NCI-H460 (cell line): ENCODE measurements at regions not wholly inside any gene's neighbourhood (a gene's known extent, or its start where the extent isn't known, plus 50 kb on each side); places are given as distances from the start of the nearest gene placed in this dataset.

Source experiments
- DNase-seq: peaks from one replicate; pipeline ENCODE4 v3.0.0-alpha.2; 2016; ENCODE audit warnings: low read depth; ENCODE audit errors: extremely low read depth

DNA sequence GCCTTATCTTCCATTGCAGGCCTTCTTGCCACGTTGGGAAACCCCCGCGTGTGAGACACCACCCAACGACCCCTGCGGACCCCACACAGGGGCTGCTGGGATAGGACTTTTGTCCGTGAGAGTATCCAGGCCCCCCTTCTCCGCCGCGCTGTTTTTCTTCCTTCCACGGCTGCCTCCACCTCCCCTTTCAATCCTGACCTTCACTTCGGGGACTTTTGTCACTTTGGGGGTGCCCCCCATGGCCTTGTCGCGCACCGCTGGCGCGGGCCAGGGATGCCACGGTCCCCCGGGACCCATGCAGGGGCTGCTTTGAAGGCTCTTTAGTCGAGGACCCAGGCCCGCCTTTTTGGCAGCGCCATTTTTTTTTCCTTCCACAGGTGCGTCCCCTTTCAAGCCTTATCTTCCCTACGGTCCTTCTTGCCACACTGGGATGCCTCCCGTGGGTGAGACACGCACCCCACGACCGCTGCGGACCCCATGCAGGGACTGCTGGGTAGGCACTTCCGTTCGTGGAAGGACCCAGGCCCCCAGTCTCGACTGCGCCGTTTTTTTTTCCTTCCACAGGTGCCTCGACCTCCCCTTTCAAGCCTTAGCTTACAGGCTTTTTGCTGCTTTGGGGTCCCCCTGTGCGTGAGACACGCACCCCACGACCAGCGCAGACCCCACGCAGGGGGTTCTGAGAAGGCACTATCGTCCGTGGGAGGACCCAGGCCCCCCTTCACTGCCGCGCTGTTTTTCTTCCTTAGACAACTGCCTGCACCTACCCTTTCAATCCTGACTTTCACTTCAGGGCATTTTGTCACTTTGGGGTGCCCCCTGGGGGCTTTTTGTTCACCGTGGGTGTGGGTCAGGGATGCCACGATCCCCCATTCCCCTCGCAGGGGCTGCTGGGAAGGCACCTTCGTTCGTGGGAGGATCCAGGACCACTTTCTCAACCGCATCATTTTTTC, 267.4 kb downstream of the ALG10 start:
- DNase-seq, result no peak

DNA sequence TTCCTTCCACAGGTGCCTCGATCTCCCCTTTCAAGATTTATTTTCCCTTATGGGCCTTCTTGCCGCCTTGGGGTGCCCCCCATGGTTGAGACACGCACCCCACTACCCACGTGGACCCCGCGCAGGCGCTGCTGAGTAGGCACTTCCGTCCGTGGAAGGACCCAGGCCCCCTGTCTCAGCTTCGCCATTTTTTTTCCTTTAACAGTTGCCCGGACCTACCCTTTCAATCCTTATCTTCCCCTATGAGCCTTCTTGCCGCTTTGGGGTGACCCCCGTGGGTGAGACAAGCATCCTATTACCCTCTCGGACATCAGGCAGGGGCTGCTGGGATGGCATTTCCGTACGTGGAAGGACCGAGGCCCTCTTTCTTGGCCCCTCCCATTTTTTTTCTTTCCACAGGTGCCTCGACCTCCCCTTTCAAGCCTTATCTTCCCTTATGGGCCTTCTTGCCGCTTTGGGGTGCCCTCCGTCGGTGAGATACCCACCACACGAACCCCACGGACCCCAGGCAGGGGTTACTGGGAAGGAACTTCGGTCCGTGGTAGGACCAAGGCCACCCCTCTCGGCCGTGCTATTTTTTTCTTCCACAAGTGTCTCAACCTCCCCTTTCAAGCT, 268.2 kb downstream of the ALG10 start:
- no peak for DNase-seq

DNA sequence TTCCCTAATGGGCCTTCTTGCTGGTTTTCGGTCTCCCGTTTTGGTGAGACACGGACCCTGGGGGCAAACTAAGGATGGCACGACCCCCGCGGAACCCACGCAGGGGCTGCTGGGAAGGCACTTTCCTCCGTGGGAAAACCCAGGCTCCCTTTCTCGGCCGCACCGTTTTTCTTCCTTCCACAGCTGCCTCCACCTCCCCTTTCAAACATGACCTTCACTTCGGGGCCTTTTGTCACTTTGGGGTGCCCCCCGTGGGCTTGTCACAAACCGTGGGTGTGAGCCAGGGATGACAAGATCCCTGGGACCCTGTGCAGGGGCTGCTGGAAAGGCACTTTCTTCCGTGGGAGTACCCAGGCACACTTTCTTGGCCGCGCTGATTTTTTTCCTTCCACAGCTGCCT, 268.7 kb downstream of the ALG10 start:
- DNase-seq, result no peak

DNA sequence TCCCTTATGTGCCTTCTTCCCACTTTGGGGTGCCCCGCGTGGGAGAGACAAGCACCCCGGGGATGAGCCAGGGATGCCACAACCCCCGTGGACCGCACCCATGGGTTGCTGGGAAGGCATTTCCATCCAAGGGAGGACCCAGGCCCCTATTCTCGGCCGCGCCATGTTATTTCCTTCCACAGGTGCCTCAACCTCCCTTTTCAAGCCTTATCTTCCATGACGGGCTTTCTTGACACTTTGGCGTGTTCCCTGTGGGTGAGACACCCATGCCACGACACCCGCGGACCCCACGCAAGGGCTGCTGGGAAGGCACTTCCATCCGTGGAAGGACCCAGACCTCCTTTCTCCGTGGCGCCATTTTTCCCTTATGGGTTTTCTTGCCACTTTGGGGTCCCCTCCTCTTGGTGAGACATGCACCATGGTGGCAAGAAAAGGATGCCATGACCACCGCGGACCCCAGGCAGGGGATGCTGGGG, 269.2 kb downstream of the ALG10 start:
- no peak for DNase-seq

DNA sequence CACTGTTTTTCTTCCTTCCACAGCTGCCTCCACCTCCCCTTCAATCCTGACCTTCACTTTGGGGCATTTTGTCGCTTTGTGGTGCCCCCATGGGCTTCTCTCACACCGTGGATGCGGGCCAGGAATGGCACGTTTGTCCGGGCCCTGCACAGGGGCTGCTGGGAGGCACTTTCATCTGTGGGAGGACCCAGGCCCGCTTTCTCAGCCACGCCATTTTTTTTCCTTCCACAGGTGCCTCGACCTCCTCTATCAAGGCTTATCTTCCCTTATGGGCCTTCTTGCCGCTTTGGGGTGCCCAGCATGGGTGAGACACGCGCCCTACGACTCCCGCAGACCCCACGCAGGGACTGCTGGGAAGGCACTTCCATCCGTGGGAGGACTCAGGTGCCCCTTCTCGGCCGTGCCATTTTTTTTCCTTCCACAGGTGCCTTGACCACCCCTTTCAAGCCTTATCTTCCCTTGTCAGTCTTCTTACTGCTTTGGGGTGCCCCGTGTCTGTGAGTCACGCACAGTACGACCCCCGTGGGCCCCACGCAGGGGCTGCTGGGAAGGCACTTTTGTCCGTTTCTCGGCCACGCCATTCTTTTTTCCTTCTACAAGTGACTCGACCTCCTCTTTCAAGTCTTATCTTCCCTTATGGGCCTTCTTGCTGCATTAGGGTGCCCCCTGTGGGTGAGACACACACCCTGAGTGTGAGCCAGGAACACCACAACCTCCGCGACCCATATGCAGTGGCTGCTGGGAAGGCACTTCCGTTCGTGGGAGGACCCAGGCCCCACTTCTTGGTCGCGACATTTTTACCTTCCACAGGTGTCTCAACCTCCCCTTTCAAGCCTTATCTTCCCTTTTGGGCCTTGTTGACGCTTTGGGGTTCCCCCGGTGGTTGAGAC, 270.7 kb downstream of the ALG10 start:
- no peak for DNase-seq

DNA sequence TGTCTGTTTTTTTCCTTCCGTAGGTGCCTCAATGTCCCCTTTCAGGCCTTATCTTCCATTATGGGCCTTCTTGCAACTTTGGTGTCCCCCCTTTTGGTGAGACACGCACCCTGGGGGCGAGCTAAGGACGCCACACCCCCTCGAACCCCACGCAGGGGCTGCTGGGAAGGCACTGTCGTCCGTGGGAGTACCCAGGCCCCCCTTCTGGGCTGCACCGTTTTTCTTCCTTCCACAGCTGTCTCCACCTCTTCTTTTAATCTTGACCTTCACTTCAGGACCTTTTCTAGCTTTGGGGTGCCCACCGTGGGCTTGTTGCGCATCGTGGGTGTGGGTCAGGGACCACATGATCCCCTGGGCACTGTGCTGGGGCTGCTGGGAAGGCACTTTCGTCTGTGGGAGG, 271.8 kb downstream of the ALG10 start:
- no peak for DNase-seq

DNA sequence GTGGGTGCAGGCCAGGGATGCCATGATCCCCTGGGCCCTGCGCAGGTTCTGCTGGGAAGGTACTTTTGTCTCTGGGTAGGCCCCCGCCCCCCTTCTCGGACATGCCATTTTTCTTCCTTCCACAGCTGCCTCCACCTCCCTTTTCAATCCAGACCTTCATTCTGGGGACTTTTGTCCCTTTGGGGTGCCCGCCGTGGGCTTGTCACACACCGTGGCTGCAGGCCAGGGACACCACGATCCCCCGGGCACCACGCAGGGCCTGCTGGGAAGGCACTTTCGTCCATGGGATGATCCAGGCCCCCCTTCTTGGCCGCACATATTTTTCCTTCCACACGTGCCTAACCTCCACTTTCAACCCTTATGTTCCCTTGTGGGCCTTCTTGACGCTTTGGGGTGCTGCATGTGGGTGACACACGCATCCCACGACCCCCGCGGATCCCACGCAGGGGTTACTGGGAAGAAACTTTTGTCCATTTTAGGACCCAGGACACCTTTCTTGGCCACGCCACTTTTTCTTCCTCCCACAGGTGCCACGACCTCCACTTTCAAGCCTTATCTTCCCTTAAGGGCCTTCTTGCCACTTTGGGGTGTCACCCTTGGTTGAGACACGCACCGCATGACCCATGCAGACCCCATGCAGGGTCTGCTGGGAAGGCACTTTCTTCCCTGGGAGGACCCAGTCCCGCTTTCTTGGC, 272.5 kb downstream of the ALG10 start:
- no peak for DNase-seq

DNA sequence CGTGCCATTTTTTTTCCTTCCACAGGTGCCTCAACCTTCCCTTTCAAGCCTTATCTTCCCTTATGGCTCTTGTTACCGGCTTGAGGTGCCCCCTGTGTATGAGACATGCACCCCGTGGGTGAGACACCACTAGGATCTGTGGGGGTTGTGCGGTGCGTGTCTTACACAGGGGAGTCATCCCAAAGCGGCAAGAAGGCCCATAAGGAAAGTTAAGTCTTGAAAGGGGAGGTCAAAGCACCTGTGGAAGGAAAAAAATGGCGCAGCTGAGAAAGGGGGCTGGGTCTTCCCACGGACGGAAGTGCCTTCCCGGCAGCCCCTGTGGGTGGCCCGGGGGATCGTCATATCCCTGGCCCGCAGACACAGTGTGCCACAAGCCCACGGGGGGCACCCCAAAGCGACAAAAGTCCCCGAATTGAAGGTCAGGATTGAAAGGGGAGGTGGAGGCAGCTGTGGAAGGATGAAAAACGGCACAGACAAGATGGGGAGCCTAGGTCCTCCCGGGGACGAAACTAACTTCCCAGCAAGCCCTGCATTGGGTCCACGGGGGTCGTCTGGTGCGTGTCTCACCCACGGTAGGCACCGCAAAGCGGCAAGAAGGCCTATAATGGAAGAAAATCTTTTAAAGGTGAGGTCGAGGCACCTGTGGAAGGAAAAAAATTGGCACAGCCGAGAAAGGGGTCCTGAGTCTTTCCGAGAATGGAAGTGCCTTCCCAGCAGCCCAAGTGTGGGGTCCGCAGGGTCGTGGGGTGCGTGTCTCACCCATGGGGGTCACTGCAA, 273.3 kb downstream of the ALG10 start:
- DNase-seq, result no peak

DNA sequence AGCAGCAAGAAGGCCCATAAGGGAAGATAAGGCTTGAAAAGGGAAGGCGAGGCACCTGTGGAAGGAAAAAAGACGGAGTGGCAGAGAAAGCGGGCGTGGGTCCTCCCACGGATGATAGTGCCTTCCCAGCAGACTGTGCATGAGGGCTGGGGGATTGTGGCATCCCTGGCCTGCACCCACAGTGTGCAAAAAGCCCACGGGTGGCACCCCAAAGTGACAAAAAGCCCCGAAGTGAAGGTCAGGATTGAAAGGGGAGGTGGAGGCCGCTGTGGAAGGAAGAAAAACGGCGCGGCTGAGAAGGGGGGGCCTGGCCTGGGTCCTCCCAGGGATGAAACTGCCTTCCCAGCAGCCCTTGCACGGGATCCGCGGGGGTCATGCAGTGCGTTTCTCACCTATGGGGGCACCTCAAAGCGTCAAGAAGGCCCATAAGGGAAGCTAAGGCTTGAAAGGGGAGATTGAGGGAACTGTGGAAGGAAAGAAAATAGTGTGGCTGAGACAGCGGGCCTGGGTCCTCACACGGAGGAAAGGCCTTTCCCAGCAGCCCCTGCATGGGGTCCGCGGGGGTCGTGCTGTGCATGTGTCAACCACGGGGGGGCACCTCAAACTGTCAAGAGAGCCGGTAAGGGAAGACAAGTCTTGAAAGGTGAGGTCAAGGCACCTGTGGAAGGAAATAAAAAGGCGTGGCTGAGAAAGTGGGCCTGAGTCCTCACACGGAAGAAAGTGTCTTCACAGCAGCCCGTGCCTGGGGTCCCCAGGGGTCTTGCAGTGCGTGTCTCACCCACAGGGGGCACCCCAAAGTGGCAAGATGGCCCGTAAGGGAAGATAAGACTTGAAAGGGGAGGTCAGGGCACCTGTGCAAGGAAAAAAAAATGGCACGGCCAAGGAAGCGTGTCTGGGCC, 274.1 kb downstream of the ALG10 start:
- DNase-seq, result no peak

DNA sequence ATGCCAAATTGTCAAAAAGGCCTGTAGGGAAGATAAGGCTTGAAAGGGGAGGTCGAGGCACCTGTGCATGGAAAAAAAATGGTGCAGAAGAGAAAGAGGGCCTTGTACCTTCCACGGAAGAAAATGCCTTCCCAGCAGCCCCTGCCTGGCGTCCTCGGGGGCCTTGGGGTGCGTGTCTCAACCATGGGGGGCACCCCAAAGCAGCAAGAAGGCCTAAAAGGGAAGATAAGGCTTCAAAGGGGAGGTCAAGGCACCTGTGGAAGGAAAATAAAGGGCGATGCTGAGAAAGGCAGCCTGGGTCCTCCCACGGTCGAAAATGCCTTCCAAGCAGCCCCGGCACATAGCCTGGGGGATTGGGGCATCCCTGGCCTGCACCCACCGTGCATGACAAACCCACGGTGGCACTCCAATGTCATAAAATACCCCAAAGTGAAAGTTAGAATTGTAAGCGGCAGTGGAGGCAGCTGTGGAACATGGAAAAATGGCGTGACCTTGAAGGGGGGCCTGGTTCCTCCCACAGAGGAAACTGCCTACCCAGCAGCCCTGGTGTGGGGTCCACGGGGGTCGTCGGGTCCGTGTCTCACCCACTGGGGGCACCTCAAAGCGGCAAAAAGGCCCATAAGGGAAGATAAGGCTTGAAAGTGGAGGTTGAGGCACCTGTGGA, 275.0 kb downstream of the ALG10 start:
- no peak for DNase-seq

DNA sequence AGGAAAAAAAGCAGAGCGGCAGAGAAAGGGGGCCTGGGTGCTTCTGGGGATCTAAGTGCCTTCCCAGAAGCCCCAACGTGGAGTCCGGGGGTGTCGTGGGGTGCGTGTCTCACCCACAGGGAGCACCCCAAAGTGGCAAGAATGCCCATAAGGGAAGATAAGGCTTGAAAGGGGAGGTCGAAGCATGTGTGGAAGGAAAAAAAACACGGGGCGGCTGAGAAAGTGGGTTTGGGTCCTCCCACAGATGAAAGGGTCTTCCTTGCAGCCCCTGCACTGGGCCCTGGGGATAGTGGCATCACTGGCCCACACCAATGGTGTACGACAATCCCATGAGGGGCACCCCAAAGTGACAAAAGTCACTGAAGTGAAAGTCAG, 275.5 kb downstream of the ALG10 start:
- DNase-seq, result no peak

DNA sequence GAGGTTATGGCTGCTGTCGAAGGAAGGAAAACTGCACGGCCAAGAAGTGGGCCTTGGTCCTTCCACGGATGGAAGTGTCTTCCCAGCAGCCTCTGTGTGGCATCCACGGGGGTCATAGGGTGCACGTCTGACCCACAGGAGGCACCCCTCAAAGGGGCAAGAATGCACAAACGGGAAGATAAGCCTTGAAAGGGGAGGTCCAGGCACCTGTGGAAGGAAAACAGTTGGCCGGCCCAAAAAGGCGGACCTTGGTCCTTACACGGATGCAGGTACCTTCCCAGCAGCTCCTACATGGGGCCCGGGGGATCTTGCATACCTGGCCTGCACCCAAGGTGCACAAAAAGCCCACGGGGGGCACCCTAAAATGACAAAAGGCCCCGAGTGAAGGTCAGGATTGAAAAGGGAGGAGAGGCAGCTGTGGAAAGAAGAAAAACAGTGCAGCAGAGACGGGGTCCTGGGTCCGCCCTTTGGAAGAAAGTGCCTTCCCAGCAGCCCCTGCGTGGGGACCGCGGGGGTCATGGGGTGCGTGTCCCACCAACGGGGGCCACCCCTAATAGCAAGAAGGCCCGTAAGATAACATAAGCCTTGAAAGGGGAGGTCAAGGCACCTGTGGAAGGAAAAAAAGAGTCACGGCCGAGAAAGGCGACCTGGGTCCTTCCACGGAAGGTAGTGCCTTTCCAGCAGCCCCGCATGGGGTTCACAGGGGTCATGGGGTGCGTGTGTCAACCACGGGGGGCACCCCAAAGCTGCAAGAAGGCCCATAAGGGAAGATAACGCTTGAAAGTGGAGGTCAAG, 276.1 kb downstream of the ALG10 start:
- DNase-seq, result no peak

DNA sequence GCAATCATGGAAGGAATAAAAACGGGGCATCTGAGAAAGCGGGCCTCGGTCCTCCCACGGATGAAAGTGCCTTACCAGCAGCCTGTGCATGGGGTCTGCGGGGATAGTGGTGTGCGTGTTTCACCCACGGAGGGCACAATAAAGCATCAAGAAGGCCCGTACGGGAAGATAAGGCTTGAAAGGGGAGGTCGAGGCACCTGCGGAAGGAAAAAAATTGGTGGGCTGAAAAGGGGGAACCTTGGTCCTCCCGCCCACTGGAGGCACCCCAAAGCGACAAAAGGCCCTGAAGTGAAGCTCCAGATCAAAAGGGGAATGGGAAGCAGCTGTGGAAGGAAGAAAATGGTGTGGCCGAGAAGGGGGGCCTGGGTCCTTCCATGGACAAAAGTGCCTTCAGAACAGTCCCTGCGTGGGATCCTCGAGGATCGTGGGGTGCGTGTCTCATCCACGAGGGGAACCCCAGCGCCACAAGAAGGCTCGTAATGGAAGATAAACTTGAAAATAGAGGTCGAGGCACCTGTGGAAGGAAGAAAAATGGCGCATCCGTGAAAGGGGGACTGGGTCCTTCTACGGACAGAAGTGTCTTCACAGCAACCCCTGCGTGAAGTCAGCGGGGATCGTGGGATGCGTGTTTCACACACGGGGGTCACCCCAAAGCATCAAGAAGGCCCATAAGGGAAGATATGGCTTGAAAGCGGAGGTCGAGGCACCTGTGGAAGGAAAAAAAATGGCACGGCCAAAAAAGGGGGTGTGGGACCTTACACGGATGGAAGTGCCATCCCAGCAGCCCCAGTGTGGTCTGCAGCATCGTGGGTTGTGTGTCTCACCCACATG, 276.9 kb downstream of the ALG10 start:
- DNase-seq, result no peak

DNA sequence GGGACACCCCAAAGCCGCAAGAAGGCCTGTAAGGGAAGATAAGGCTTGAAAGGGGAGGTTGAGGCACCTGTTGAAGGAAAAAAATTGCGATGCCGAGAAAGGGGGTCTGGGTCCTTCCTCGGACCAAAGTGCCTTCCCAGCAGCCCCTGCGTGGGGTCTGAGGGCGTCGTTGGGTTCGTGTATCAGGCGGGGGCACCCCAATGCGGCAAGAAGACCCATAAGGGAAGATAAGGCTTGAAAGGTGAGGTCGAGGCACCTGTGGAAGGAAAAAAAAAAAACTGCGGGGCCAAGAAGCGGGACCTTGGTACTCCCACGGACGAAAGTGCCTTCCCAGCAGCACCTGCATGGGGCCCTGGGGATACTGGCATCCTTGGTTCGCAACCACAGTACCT, 277.5 kb downstream of the ALG10 start:
- no peak for DNase-seq

DNA sequence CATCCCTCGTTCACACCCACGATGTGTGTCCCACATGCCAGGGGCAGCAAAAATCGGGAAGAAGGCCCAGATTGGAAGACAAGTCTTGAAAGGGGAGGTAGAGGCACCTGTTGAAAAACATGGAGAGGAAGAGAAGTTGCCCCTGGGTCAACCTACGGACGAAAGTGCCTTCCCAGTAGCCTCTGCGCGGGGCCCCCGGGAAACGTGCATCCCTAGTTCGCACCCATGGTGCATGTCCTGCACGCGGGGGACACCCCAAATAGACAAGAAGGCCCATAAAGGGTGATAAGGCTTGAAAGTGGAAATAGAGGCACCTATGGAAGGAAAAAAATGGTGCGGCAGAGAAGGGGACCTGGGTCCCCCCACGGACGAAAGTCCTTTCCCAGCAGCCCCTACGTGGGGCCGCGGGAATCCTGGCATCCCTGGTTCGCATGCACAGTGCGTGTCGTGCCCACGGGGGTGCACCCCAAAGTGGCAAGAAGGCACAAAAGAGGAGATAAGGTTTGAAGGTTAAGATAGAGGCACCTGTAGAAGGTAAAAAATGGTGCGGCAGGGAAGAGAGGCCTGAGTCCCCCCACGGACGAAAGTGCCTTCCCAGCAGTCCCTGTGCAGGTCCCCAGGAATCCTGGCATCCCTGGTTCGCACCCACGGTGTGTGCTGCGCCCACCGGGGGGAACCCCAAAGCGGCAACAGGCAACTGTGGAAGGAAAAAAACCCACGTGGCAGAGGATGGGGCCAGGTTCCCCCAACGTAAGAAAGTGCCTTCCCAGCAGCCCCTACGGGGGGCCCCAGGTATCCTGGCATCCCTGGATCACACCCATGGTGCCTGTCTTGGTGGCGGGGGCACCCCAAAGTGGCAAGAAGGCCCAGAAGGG, 278.3 kb downstream of the ALG10 start:
- DNase-seq, result no peak
